ENCODE measurements at regions not wholly inside any gene's neighbourhood (a gene's known extent, or its start where the extent isn't known, plus 50 kb on each side); places are given as distances from the start of the nearest gene placed in this dataset.
"Not testable (repeated sequence)": the region's sequence is repeated elsewhere in the genome, so short reads cannot be mapped to it uniquely, and the experiment has no call there.

GRCh38 chr6:121549736-121550135, 114.3 kb downstream of the GJA1 start:
- no peak for DNase-seq

- no peak for DNase-seq
Measured at GRCh38 chr6:121550491-121551010, 115.1 kb downstream of the GJA1 start.

GRCh38 chr6:121555201-121555600, 119.8 kb downstream of the GJA1 start:
- DNase-seq, result no peak

- DNase-seq, result not testable (repeated sequence)
Measured at GRCh38 chr6:121556149-121556548, 120.7 kb downstream of the GJA1 start.

- DNase-seq, result no peak
Measured at GRCh38 chr6:121557146-121557940, 121.9 kb downstream of the GJA1 start.

GRCh38 chr6:121559611-121560269, 124.3 kb downstream of the GJA1 start:
- DNase-seq, result no peak

- DNase-seq, result no peak
Measured at GRCh38 chr6:121560476-121560875, 125.0 kb downstream of the GJA1 start.

GRCh38 chr6:121563286-121563685, 127.8 kb downstream of the GJA1 start:
- no peak for DNase-seq

- DNase-seq, result not testable (repeated sequence)
Measured at GRCh38 chr6:121564529-121564928, 129.1 kb downstream of the GJA1 start.

GRCh38 chr6:121571455-121571854, 136.0 kb downstream of the GJA1 start:
- no peak for DNase-seq

- no peak for DNase-seq
Measured at GRCh38 chr6:121573481-121573880, 138.0 kb downstream of the GJA1 start.

- no peak for DNase-seq
Measured at GRCh38 chr6:121578216-121578615, 142.8 kb downstream of the GJA1 start.

GRCh38 chr6:121579478-121579877, 144.0 kb downstream of the GJA1 start:
- no peak for DNase-seq

GRCh38 chr6:121581327-121581726, 145.9 kb downstream of the GJA1 start:
- no peak for DNase-seq

- DNase-seq, result no peak
Measured at GRCh38 chr6:121582262-121582661, 146.8 kb downstream of the GJA1 start.

- no peak for DNase-seq
Measured at GRCh38 chr6:121584586-121585369, 149.3 kb downstream of the GJA1 start.

- DNase-seq, result no peak
Measured at GRCh38 chr6:121590438-121590837, 155.0 kb downstream of the GJA1 start.

- DNase-seq, result no peak
Measured at GRCh38 chr6:121590916-121591315, 155.5 kb downstream of the GJA1 start.

GRCh38 chr6:121592261-121592935, 157.0 kb downstream of the GJA1 start:
- no peak for DNase-seq

GRCh38 chr6:121593011-121593641, 157.7 kb downstream of the GJA1 start:
- peak; percentile 20 for DNase-seq

GRCh38 chr6:121594053-121594452, 158.6 kb downstream of the GJA1 start:
- DNase-seq, result no peak

- DNase-seq, result no peak
Measured at GRCh38 chr6:121595646-121596045, 160.2 kb downstream of the GJA1 start.

All from midbrain (tissue), 1 donor.